ENCODE measurements at regions not wholly inside any gene's neighbourhood (a gene's known extent, or its start where the extent isn't known, plus 50 kb on each side); places are given as distances from the start of the nearest gene placed in this dataset.

DNA sequence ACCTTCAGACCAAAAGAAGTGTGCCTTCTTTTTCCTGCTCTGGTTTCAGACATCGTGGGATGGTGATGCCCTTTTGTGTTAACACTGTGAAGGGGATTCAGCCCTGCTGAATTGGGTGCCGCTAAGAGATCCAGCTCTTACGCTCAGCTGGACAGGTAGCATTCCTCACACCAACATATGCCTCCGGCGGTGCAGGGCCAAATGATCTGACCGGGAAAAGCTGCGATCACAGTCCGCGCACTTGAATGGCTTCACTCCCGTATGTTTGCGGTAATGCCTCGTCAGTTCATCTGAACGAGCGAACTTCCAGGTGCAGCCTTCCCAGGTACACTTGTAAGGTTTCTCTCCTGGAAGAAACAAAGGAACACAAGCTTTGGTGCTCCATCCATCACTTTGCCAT, 438.9 kb downstream of the KLF12 start:
- Histone ChIP-seq H3K36me3 (ENCODE audit: insufficient read depth, low read length) (peaks cover 15% of the 10 kb centered on the region), H3K4me2 (ENCODE audit: low read length) (no peak overlapping the region), H3K27me3 (ENCODE audit: insufficient read depth, low read depth, low read length) (no peaks in the 10 kb centered on the region), H3K4me3 (ENCODE audit: low read length) (no peak overlapping the region), H3K9me2 (ENCODE audit: insufficient read depth, low read length) (no peaks in the 10 kb centered on the region), H3K9me3 (ENCODE audit: low read length) (no peaks in the 10 kb centered on the region), H3K79me2 (replicated peaks; ENCODE audit: insufficient read depth, low read length) (no peaks in the 10 kb centered on the region), H3K27ac (ENCODE audit: low read length) (no peak overlapping the region), H3F3A (ENCODE audit: insufficient read depth, low read length, poor library complexity, severe bottlenecking) (no peaks in the 10 kb centered on the region), H4K20me1 (ENCODE audit: insufficient read depth) (no peaks in the 10 kb centered on the region), H3K9ac (ENCODE audit: low read length) (no peak overlapping the region), H2AFZ (ENCODE audit: low read depth, low read length) (no peak overlapping the region)
- TF ChIP-seq EP300 (conservative IDR thresholded peaks at IDR 0.05; ENCODE audit: poor library complexity, severe bottlenecking) (no peak), POLR2AphosphoS5 (IDR thresholded peaks at IDR 0.05) (no peak), RAD21 (conservative IDR thresholded peaks at IDR 0.05) (no peak), EZH2 (IDR thresholded peaks at IDR 0.05; ENCODE audit: borderline replicate concordance, insufficient read depth, low read length, poor library complexity, severe bottlenecking) (no peak), SMC3 (conservative IDR thresholded peaks at IDR 0.05; ENCODE audit: poor library complexity) (no peak), MXI1 (conservative IDR thresholded peaks at IDR 0.05; ENCODE audit: poor library complexity, severe bottlenecking) (no peak), TAF1 (IDR thresholded peaks at IDR 0.05; ENCODE audit: low read depth) (no peak)
- TF ChIP-seq, protein P1, sequence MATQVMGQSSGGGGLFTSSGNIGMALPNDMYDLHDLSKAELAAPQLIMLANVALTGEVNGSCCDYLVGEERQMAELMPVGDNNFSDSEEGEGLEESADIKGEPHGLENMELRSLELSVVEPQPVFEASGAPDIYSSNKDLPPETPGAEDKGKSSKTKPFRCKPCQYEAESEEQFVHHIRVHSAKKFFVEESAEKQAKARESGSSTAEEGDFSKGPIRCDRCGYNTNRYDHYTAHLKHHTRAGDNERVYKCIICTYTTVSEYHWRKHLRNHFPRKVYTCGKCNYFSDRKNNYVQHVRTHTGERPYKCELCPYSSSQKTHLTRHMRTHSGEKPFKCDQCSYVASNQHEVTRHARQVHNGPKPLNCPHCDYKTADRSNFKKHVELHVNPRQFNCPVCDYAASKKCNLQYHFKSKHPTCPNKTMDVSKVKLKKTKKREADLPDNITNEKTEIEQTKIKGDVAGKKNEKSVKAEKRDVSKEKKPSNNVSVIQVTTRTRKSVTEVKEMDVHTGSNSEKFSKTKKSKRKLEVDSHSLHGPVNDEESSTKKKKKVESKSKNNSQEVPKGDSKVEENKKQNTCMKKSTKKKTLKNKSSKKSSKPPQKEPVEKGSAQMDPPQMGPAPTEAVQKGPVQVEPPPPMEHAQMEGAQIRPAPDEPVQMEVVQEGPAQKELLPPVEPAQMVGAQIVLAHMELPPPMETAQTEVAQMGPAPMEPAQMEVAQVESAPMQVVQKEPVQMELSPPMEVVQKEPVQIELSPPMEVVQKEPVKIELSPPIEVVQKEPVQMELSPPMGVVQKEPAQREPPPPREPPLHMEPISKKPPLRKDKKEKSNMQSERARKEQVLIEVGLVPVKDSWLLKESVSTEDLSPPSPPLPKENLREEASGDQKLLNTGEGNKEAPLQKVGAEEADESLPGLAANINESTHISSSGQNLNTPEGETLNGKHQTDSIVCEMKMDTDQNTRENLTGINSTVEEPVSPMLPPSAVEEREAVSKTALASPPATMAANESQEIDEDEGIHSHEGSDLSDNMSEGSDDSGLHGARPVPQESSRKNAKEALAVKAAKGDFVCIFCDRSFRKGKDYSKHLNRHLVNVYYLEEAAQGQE (IDR thresholded peaks at IDR 0.05; ENCODE audit: borderline replicate concordance): no peak
- TF ChIP-seq, protein P2, sequence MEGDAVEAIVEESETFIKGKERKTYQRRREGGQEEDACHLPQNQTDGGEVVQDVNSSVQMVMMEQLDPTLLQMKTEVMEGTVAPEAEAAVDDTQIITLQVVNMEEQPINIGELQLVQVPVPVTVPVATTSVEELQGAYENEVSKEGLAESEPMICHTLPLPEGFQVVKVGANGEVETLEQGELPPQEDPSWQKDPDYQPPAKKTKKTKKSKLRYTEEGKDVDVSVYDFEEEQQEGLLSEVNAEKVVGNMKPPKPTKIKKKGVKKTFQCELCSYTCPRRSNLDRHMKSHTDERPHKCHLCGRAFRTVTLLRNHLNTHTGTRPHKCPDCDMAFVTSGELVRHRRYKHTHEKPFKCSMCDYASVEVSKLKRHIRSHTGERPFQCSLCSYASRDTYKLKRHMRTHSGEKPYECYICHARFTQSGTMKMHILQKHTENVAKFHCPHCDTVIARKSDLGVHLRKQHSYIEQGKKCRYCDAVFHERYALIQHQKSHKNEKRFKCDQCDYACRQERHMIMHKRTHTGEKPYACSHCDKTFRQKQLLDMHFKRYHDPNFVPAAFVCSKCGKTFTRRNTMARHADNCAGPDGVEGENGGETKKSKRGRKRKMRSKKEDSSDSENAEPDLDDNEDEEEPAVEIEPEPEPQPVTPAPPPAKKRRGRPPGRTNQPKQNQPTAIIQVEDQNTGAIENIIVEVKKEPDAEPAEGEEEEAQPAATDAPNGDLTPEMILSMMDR (IDR thresholded peaks at IDR 0.05; ENCODE audit: poor library complexity, severe bottlenecking): no peak

DNA sequence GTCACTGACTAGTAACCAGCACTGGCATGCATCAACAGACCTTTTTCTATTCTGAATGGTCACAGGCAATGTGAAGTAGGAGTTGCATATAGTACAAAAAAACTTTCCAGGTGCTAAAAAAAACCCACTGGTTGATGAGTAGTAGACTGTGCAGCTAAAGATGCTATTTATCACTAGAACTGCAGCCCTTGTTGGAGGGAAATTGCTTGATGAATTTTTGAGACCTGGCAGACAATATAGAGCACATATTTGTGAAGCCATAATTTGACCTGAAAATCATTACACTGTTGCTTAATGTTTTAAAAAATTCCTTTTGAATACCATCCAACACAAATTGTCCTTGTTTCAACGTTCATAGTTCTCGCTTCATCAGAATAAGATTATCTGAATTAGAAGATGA, 441.0 kb downstream of the KLF12 start:
- TF ChIP-seq EP300 (conservative IDR thresholded peaks at IDR 0.05; ENCODE audit: poor library complexity, severe bottlenecking) (no peak), RAD21 (conservative IDR thresholded peaks at IDR 0.05) (no peak), EZH2 (IDR thresholded peaks at IDR 0.05; ENCODE audit: borderline replicate concordance, insufficient read depth, low read length, poor library complexity, severe bottlenecking) (no peak), MXI1 (conservative IDR thresholded peaks at IDR 0.05; ENCODE audit: poor library complexity, severe bottlenecking) (no peak), SMC3 (conservative IDR thresholded peaks at IDR 0.05; ENCODE audit: poor library complexity) (no peak), POLR2AphosphoS5 (IDR thresholded peaks at IDR 0.05) (no peak)
- TF ChIP-seq, protein P2 (IDR thresholded peaks at IDR 0.05; ENCODE audit: poor library complexity, severe bottlenecking): no peak
- TF ChIP-seq, protein P1 (IDR thresholded peaks at IDR 0.05; ENCODE audit: borderline replicate concordance): no peak
- no peak overlapping the region for H3K27ac ChIP-seq (ENCODE audit: low read length)
- H3K4me2 ChIP-seq (ENCODE audit: low read length): no peak overlapping the region
- H3K4me3 ChIP-seq (ENCODE audit: low read length): no peak overlapping the region
- peaks cover 15% of the 10 kb centered on the region for H3K36me3 ChIP-seq (ENCODE audit: insufficient read depth, low read length)
- no peaks in the 10 kb centered on the region for H3K9me2 ChIP-seq (ENCODE audit: insufficient read depth, low read length)
- no peaks in the 10 kb centered on the region for H3K9me3 ChIP-seq (ENCODE audit: low read length)
- H3F3A ChIP-seq (ENCODE audit: insufficient read depth, low read length, poor library complexity, severe bottlenecking): no peaks in the 10 kb centered on the region
- no peaks in the 10 kb centered on the region for H3K79me2 ChIP-seq (replicated peaks; ENCODE audit: insufficient read depth, low read length)
- H3K9ac ChIP-seq (ENCODE audit: low read length): no peak overlapping the region
- no peak overlapping the region for H2AFZ ChIP-seq (ENCODE audit: low read depth, low read length)
- no peaks in the 10 kb centered on the region for H3K27me3 ChIP-seq (ENCODE audit: insufficient read depth, low read depth, low read length)
- no peaks in the 10 kb centered on the region for H4K20me1 ChIP-seq (ENCODE audit: insufficient read depth)

All from neural cell (in vitro differentiated cells).